ENCODE measurements at regions not wholly inside any gene's neighbourhood (a gene's known extent, or its start where the extent isn't known, plus 50 kb on each side); places are given as distances from the start of the nearest gene placed in this dataset.
"Not testable (repeated sequence)": the region's sequence is repeated elsewhere in the genome, so short reads cannot be mapped to it uniquely, and the experiment has no call there.

DNA sequence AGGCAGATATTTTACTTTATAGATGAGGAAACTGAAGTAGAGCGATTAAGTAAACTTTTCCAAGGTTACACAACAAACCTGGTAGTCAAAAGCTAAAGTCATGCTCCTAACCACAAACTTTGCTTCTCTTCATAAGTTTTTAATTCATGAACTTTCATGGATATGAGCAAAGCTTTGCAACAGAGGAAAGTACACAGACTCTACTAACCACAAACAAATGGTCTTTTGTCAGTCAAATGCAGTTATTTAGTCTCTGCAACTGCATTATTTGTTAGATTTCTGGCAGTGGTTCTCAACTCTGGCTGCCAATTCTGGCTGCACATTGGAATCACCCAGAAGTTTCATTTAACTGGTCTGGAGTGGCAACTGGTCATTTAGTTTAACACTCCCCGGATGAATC lies 140.6 kb upstream of the TMEM168 start:
- DNase-seq: no peak

DNA sequence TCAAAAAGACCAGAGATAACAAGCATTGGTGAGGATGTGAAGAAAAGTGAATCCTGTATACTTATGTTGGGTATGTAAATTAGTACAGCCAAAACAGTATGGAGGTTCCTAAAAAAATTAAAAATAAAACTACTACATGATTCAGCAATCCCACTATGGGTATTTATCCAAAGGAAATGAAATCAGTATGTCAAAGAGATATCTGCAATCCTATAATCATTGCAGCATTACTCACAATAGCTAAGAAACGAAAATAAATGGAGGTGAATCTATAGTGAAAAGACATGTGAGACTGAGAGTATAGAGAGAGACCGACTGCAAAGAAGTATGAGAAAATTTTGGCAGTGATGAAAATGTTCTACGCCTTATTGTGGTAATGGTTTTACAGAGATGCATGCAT lies 139.2 kb upstream of the TMEM168 start:
- DNase-seq: no peak

DNA sequence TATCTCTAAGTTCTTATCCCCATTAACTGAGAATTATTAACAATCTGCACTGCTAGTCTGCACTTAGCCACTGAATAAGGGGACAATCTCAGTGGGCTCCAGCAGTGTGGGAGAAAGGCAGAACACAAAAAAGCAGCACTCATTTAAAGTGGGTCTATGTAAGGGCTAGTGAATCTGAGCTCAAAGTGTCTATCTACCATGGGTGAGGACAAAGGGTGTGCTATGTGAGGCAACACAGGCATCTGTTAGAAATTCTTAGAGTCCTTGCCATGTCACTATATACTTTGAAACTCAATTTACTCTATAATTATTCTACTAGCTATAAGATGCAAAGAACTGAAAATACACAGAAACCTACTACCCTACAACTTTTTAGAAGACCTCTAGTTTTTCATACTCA lies 135.8 kb upstream of the TMEM168 start:
- DNase-seq: no peak

DNA sequence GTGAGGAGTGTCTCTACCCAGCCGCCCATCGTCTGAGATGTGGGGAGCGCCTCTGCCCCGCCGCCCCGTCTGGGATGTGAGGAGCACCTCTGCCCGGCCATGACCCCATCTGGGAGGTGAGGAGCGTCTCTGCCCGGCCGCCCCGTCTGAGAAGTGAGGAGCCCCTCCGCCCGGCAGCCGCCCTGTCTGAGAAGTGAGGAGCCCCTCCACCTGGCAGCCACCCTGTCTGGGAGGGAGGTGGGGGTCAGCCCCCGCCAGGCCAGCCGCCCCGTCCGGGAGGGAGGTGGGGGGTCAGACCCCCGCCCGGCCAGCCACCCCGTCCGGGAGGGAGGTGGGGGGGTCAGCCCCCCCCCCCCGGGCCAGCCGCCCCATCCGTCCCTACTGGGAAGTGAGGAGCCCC lies 132.4 kb upstream of the TMEM168 start:
- DNase-seq: not testable (repeated sequence)

DNA sequence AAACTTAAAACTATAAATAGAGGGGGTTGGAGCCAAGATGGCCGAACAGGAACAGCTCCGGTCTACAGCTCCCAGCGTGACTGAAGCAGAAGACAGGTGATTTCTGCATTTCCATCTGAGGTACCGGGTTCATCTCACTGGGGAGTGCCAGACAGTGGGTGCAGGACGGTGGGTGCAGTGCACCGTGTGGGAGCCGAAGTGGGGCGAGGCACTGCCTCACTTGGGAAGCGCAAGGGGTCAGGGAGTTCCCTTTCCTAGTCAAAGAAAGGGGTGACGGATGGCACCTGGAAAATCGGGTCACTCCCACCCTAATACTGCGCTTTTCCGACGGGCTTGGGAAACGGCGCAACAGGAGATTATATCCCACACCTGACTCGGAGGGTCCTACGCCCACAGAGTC lies 126.2 kb upstream of the TMEM168 start:
- not testable (repeated sequence) for DNase-seq

DNA sequence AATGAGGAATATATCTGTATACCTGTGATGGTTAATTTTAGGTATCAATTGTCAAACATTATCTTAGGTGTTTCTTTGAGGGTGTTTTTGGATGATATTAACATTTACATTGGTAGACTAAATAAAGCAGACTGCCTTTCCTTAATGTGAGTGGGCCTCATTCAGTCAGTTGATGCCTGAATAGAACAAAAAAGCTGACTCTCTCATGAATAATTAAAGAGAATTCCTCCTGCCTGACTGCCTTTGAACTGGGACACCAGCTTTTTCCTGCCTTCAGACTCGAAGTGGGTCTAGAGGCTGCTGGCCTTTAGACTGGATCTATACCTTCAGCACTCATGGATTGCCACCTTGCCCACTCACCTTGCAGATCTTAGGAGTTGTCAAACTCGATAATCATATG lies 117.9 kb upstream of the TMEM168 start:
- DNase-seq: no peak

DNA sequence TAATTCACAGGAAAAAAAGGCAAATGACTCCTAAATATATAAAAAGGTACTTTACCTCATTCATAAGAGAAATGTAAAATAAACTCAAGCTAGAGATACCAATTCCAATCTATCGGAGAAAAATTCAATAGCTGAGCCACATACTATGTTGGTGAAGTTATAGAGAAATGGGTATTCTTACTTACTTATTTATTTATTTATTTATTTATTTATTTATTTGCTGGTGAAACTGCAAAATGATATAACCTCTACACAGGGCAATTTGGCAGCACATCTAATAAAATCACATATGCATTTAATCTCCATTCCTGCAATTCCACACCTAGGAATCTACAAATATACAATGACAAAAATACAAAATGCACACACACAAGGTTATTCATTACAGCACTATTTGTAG lies 117.5 kb upstream of the TMEM168 start:
- DNase-seq: no peak

DNA sequence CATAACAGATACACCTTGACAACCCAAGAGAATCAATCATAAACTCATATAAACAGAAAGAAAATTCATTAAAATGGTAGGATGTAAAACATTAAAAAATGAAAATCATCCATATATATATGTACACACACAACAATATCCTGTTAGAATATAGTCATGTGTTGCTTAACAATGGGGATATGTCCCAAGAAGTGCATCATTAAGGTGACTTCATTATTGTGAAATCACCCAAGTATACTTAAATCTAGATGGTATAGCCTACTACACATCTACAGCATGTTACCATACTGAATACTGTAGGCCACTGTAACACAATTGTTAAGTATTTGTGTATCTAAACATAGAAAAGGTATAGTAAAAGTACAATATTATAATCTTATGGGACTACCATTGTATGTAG lies 115.8 kb upstream of the TMEM168 start:
- no peak for DNase-seq

DNA sequence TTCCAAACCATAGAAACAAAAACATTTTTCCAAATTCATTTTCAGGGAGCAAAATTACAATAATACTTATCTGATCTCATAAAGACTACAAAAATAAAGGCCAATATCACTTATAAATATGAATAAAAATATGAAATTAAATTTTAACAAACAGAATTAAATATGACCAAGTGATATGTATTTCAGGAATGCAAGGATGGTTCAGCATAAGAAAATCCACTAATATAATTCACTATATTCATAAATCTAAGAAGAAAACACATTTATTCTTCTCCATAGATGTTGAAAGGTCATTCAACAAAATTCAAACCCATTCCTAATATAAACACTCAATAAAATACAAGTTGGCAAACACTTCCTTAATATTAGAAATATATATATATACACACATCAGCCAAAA lies 115.2 kb upstream of the TMEM168 start:
- no peak for DNase-seq

DNA sequence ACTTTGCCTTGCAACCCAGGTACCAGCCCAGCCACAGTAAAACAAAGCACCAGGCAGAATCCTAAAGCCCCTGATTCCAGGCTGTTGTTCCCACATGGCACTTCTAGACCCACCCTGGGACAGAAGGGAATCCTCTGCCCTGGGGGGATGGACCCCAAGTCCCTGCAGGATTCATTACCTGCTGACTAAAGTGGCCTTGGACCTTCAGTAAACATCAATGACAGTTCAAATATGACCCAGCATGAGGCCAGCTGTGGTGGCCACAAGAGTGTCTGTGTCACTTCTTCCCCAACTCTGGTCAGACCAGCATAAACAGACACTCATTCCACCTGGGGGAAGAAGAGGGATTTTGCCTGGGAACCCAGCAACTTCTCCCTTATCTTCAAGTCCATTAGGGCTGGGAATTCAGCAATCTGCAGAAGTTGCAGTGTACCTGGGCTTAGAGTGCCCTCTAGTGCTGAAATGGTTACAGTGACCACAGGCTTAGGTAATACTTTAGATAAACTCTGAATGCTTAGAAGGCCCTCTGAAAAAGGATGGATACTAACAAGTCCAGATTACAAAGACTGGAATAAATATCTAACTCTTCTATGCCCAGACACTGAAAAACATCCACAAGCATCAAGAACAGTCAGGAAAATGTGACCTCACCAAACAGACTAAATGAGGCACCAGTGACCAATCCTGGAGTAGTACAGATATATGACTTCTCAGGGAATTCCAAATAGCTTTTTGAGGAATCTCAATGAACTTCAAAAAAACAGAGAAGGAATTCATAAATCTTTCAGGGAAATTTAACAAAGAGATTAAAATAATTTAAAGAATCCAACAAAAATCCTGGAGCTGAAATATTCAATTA lies 108.5 kb upstream of the TMEM168 start:
- no peak for DNase-seq

DNA sequence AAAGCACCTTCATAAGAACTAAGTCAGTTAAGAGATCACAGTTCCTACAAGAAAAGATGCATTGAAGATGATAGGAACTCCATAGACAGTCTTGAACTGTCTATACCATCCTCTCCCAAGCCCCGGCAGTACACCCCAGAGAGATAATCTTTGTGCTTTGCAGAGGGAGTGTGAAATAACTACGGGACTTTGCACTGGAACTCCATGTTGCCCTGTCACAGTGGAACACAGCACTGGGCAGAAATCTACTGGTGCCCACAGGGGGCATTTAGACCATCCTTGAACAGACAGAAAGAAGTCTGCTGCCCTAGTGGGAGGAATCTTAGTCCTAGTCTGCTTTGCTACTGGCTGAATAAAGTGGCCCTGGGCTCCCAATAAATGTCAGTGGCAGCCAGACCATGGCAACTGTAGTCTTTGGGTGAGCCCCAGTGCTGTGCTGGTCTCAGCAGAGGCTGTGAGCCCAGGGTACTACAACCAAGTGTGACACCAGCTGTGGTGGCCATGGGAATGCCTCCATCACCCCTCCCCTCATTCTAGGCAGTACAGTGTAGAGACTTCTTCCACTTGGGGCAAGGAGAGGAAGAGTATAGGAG lies 107.7 kb upstream of the TMEM168 start:
- no peak for DNase-seq

DNA sequence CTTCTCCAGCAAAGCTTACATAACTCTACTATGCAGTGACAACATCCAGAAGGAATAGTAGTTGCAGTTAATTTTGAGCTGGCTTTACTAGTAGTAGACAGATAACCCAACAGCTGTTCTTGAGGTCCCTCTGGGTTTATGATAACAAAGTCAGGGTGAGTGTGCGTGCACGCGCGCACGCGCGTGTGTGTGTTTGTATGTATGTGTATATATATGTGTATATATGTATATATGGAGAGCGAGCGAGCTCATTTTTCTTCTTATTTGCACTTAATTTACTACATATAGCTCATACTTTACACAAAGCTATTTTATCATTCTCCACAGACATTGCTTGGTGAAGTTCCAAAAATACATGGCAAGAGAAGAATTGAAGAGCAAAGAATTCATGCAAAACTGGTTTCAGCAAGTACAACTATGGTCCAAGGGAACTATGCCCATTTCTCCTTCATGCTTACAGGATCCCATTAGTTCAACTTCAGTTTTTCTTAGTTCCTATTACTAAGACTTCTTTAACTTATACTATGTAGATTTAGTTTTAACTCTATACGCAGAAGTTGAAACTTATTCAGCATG lies 105.9 kb upstream of the TMEM168 start:
- no peak for DNase-seq

DNA sequence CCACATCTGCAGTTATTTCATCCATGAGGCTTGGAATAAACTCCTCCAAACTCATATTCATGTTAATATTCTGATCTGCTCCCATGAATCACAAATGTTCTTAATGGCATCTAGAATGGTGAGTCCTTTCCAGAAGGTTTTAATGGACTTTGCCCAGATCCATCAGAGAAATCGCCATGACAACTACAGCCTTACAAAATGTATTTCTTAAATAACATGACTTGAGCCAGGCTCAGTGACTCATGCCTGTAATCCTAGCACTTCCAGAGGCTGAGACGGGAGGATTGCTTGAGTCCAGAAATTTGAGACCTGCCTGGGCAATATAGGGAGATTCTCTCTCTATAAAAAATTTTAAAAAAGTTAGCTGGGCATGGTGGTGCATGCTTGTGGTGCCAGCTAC lies 102.1 kb upstream of the TMEM168 start:
- DNase-seq: no peak

DNA sequence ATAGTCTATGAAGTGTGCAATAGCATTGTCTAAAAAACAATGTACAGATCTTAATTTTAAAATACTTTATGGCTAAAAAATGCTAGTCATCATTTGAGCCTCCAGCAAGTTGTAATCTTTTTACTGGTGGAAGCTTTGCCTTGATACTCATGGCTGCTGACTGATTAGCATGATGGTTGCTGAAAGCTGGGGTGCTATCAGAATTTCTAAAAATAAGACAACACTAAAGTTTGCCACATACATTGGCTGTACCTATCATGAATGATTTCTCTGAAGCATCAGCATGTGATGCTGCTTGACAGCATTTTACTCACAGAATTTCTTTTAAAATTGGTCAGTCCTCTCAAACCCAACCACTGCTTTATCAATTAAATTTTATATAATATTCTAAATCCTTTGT lies 101.5 kb upstream of the TMEM168 start:
- DNase-seq: no peak

DNA sequence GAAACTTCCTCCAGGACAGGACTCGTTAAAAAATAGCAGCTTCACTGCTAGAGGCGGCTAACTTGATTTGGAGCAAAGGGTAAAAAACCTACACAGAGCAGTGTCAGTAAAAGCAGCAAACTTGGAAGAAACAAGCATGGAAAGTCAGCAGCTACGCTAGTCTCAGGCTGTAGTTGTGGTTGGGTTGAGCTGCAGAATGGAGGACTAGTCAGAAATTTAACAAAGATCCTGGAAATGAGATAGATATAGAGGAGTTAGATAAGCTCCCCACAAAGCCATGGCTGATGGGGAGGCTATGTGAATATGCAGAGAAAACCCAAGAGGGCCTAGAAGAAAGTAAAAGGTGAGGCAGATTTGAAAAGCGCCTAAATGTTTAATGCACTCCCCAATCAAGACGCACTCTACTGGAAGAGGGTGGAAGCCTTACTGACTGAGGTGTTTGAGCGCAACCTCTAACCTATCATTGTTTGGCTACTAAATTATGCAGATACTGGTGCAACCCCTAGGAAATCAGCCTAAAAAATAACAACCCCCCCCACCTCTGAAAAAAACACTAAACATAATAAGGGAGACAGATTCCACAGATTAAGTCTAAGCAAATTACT lies 99.7 kb upstream of the TMEM168 start:
- DNase-seq: no peak

DNA sequence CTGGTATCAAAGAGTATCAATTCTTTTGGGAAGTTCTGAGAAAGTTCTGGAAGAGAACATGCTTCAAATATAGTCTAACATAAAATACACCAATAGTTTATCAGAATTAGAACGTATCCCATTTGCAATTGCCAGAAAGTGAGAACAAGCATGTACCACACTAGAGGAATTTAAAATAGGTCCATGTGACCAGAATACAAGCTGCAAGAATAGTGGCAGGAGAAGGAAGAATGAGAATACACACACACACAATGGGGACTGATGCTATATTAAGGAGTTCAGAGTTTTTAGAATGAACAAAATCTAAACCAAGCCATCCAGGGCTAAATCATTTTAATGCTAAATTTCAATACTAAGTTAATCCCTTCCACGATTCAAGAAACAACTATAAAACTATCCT lies 99.1 kb upstream of the TMEM168 start:
- no peak for DNase-seq

DNA sequence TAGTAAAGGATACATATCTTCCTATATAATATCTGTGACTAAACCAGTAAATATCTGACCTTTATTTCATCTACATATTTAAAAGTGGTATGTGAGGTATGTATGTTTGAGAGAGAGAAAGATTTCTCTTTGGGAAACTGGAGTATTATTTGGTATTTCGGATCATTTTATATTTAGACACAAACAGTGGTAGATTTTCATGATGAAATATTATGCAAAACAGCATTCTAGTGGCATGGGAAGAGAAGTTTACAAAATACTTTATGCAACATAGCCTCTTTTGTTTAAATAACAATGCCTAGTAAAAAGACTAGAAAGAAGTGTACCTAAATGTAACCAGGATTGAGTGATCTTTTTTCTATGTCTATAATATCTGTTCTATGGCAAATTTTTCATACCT lies 98.6 kb upstream of the TMEM168 start:
- DNase-seq: no peak

DNA sequence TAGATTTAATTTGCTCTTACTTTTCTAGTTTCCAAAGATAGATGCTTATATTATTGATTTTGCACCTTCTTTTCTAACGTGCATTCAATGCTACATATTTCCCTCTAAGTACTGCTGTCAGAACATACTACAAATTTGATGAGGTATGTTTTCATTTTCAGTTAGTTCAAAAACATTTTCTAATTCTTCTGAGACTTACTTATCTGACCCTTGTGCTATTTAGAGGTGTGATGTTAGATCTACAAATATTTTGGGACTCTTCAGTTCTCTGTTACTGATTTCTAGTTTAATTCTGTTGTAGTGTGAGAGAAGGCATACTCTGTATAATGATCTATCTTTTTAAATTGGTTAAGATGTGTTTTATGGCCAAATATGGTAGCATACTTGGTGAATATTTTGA lies 97.8 kb upstream of the TMEM168 start:
- DNase-seq: no peak

DNA sequence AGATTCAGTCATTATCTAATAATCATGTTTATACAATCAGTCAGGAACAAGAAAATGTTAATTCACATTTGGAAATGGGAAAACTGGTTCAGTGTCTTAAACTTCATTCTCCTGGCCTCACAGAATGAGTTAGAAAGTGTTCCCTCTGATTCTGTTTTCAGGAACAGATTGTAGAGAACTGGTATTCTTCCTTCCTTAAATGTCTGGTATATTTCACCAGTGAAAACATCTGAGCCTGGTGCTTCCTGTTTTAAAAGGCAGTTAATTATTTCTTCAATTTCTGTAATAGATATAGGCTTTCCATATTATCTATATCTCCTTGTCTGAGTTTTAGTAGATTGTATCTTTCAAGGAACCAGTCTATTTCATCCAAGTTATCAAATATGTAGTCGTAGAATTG lies 97.1 kb upstream of the TMEM168 start:
- no peak for DNase-seq

DNA sequence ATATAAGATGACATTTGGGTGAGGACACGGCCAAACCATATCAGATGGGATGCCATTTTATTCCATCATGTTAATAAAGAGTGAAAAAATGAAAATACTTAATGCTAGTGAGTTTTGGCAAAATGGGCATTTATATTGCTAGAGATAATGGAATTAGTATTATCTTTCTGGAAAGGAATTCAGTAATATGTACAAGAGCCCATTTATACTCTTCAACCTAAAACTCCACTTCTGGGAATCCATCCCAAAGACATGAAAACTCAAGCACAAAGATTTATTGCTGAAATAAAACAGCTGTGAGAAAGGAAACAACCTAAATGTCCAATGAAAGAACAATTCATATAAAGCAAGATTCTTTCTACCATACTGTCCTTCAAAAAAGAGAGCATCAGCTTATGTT lies 96.0 kb upstream of the TMEM168 start:
- DNase-seq: no peak

DNA sequence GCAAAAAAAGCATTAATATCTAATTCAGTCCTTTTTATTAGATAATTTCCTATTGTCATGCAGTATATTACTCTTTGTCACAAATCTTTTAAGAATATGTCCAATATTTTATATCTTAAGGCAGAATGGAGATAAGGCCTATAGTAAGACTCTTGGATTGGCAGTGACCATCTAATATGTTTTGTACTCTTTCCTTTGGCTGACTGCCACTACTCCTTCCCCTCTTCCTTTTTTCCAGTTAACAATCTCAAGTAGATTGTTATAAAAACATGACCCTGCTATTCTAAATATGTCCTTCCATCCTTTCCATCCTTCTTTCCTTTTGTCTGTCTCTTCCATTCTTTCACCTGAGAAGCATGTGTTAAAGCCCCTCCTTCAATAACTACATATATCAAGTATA lies 92.8 kb upstream of the TMEM168 start:
- DNase-seq: no peak

DNA sequence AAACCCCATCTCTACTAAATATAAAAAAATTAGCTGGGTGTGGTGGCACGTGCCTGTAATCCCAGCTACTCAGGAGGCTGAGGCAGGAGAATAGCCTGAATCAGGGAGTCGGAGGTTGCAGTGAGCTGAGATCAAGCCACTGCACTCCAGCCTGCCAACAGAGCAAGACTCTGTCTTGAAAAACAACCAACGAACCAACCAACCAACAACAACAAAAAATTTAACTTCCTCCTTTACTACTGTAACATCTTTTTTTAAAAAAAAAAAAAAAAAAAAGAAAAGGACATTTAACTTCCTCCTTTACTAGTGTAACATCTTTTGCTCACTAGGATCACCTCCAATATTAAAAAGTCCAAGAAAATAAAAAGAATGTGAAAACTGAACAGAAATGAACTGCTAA lies 92.3 kb upstream of the TMEM168 start:
- no peak for DNase-seq

DNA sequence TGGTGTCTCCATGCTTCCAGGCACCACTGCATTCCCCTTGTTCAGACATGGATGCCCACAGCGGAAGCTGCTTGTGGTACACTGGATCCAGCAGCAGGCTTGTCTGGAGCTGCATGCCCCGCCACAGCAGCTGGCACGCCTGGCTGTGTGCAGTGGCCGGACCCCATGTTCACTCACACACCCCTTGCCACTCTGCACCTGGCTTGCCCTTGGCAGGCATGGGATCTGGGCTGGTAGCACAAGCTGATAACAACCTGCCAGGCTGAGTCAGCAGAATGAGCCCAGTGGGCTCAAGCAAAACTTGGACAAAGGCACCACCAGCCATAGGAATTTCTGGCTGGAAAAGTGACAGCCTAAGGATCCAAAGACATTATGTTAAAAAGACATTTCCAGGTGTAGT lies 91.8 kb upstream of the TMEM168 start:
- DNase-seq: no peak

DNA sequence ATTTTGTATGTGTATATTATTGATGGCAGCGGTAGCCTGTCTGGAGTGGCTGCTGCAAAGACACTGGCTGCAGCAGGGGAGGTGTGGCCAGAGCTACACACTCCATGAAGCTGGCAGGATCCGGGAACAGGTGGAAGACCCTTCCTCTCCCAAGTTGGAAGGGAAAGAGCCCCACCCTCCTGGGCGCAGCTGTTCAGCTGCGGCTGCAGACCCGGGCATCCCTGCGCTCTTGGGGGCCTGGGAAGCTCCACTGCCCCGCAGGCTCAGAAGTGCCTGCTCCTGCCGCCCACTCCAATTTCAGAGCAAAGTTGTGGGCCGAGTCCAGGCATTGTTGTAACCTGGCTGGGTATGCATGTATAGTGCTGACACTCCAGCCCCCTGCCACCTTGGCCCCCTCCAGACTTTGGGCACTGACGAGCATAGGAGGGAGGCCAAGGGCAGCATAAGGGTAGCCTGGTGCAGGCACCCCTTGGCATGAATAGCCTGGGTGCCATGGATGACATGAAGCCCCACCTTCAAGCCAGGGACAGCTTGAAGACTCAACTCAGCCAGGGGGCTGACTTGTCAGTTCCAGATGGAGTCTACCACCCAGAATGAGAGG lies 90.7 kb upstream of the TMEM168 start:
- DNase-seq: no peak
